Parathyroid adenoma (tissue), 2 donors: ENCODE measurements at regions not wholly inside any gene's neighbourhood (a gene's known extent, or its start where the extent isn't known, plus 50 kb on each side); places are given as distances from the start of the nearest gene placed in this dataset.

Experiments
- H2AFZ ChIP-seq: fragments of 300-600 bp; sonication (generic); one replicate; pipeline ENCODE4 v1.7.0; 2017; ENCODE audit warnings: antibody characterized with exemption, mild to moderate bottlenecking
- H3K27ac ChIP-seq: fragments of 300-600 bp; sonication (generic); one replicate; pipeline ENCODE4 v1.7.0; 2017
- H3K27me3 ChIP-seq: fragments of 300-600 bp; sonication (generic); one replicate; pipeline ENCODE4 v1.7.0; 2017; ENCODE audit warnings: low read length; ENCODE audit not compliant: control insufficient read depth, insufficient read depth
- H3K36me3 ChIP-seq: fragments of 300-600 bp; sonication (generic); one replicate; pipeline ENCODE4 v1.7.0; 2017; ENCODE audit warnings: low read length; ENCODE audit not compliant: control insufficient read depth, insufficient read depth
- H3K4me1 ChIP-seq: fragments of 300-600 bp; sonication (generic); one replicate; pipeline ENCODE4 v1.7.0; 2017; ENCODE audit warnings: control low read depth
- H3K4me2 ChIP-seq: fragments of 300-600 bp; sonication (generic); one replicate; pipeline ENCODE4 v1.7.0; 2017; ENCODE audit warnings: low read length
- H3K4me3 ChIP-seq: fragments of 300-600 bp; sonication (generic); one replicate; pipeline ENCODE4 v1.7.0; 2017; ENCODE audit warnings: low read depth, low read length
- H3K79me2 ChIP-seq: fragments of 300-600 bp; sonication (generic); one replicate; pipeline ENCODE4 v1.7.0; 2017; ENCODE audit warnings: control low read depth
- H3K9ac ChIP-seq: fragments of 300-600 bp; sonication (generic); one replicate; pipeline ENCODE4 v1.7.0; 2017; ENCODE audit warnings: mild to moderate bottlenecking
- H3K9me3 ChIP-seq: fragments of 300-600 bp; sonication (generic); one replicate; pipeline ENCODE4 v1.7.0; 2017; ENCODE audit warnings: low read length; ENCODE audit not compliant: control insufficient read depth
- TF ChIP-seq, protein P1 (sequence below): fragments of 300-600 bp; sonication (generic); IDR thresholded peaks from one replicate; pipeline ENCODE4 v1.7.0; 2017; ENCODE audit warnings: antibody characterized with exemption, mild to moderate bottlenecking
- donor health status: primary hyperparathyroidism.

- no peaks in the 10 kb centered on the region for H3K79me2 ChIP-seq
- H3K27ac ChIP-seq = no peak overlapping the region
- H3K4me3 ChIP-seq = no peak overlapping the region
- no peaks in the 10 kb centered on the region for H3K9me3 ChIP-seq
- H3K36me3 ChIP-seq = no peaks in the 10 kb centered on the region
- no peak overlapping the region for H2AFZ ChIP-seq
- H3K27me3 ChIP-seq = no peaks in the 10 kb centered on the region
- no peak overlapping the region for H3K9ac ChIP-seq
- H3K4me1 ChIP-seq = no peaks in the 10 kb centered on the region
- H3K4me2 ChIP-seq = no peak overlapping the region
- TF ChIP-seq, protein P1, sequence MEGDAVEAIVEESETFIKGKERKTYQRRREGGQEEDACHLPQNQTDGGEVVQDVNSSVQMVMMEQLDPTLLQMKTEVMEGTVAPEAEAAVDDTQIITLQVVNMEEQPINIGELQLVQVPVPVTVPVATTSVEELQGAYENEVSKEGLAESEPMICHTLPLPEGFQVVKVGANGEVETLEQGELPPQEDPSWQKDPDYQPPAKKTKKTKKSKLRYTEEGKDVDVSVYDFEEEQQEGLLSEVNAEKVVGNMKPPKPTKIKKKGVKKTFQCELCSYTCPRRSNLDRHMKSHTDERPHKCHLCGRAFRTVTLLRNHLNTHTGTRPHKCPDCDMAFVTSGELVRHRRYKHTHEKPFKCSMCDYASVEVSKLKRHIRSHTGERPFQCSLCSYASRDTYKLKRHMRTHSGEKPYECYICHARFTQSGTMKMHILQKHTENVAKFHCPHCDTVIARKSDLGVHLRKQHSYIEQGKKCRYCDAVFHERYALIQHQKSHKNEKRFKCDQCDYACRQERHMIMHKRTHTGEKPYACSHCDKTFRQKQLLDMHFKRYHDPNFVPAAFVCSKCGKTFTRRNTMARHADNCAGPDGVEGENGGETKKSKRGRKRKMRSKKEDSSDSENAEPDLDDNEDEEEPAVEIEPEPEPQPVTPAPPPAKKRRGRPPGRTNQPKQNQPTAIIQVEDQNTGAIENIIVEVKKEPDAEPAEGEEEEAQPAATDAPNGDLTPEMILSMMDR = no peak
Observed at GRCh38 chr2:103132536-103133217, 370.8 kb downstream of the TMEM182 start.

DNA sequence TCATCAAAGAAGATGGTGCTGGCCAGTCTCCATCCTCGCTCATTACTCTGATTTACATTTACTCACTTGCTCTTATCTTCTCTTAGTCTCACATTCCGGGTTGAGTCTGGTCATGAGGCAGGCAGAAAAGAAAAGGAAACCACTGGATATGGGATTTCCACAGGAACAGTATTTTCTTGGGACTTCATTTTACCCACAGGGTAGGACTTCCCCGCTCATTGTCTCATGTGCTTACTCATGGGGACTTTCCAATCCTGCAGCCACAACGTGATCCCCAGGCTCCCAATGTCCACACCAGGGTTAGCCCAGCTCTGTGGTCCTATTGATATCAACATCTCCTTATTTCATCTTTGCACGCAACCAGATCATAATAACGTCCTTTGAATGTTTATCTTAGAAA is 373.8 kb downstream of the TMEM182 start:
- H3K27ac ChIP-seq = no peak overlapping the region
- no peak overlapping the region for H3K4me3 ChIP-seq
- no peaks in the 10 kb centered on the region for H3K27me3 ChIP-seq
- no peak overlapping the region for H3K4me2 ChIP-seq
- H3K9me3 ChIP-seq = no peaks in the 10 kb centered on the region
- H3K79me2 ChIP-seq = no peaks in the 10 kb centered on the region
- no peaks in the 10 kb centered on the region for H3K36me3 ChIP-seq
- TF ChIP-seq, protein P1 = no peak
- no peak overlapping the region for H2AFZ ChIP-seq
- H3K9ac ChIP-seq = no peak overlapping the region
- H3K4me1 ChIP-seq = no peaks in the 10 kb centered on the region

DNA sequence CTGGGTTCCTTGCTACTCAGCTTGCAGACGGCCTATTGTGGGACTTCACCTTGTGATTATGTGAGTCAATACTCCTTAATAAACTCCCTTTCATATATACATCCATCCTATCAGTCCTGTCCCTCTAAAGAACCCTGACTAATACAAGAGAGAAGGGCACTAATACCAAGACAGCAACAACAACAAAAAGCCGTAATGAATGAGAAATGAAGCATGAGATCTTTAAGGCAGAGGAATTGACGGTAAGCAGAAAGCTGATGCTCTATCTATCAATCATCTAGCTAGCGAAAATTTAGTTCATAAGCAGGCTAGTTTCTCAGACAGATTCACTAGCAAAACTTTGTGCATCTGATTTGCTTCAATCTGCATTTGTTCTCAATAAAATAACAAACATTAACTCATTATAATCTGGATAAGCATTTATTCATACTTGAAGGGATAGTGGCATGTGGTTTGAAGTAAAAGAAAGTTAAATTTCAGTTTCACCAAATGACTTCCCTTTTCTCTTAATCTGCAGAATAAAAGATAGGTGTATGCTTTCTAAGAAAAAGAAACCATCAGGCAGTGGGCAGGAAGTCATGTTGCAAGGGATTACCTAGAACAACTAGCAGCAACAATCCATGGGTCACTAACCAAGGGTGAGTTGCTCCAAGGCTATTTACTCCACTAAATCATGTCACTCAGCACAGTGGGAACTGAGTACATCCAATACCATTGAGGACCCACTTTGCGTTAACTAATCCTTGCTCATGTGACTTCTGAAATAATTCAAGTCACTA is 376.5 kb downstream of the TMEM182 start:
- TF ChIP-seq, protein P1 = no peak
- H3K27me3 ChIP-seq = no peaks in the 10 kb centered on the region
- H3K4me3 ChIP-seq = no peak overlapping the region
- no peak overlapping the region for H3K27ac ChIP-seq
- no peaks in the 10 kb centered on the region for H3K36me3 ChIP-seq
- no peak overlapping the region for H2AFZ ChIP-seq
- H3K4me1 ChIP-seq = no peaks in the 10 kb centered on the region
- no peak overlapping the region for H3K4me2 ChIP-seq
- H3K9me3 ChIP-seq = no peaks in the 10 kb centered on the region
- H3K79me2 ChIP-seq = no peaks in the 10 kb centered on the region
- H3K9ac ChIP-seq = no peak overlapping the region

DNA sequence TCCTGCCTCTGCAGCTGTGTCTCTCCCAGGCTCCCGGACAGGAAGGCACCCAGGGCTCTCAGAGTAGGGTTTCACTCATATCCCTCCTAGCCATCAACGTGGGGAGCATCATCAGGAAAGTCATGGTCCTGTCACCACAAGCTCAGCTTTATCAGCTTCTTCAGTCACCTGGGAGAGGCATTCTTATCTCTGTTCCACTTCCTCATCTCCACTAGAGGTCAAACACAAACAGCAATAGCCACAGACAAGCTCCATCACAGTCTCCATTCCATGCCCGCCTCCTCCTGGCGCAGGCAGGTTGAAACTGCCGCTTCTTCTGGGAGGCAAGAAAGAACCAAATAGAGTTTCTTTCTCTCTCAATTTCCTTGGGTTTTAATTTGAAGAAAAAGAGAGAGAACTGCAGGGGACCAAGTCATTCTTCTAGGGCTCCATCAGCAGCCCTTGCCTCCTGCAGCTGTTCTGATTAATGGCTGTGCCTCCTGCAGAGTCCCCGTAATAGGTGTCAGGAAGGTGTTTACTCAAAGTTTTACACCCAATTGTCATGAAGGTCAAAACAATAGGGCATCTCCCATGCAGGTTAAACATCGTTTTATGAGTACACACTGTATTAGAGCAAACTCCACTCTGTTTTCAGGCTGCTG is 377.9 kb downstream of the TMEM182 start:
- Histone ChIP-seq H2AFZ (peak overlapping the region; percentile 28), H3K27ac (no peak overlapping the region), H3K4me1 (no peaks in the 10 kb centered on the region), H3K9me3 (no peaks in the 10 kb centered on the region), H3K36me3 (no peaks in the 10 kb centered on the region), H3K4me2 (no peak overlapping the region), H3K79me2 (no peaks in the 10 kb centered on the region), H3K4me3 (no peak overlapping the region), H3K27me3 (no peaks in the 10 kb centered on the region), H3K9ac (no peak overlapping the region)
- TF ChIP-seq, protein P1 = no peak
